Lower lobe of right lung (tissue), 2 donors: ENCODE measurements at regions not wholly inside any gene's neighbourhood (a gene's known extent, or its start where the extent isn't known, plus 50 kb on each side); places are given as distances from the start of the nearest gene placed in this dataset.

Source experiments
- ATAC-seq, 2 donors: fragments of 200-7000 bp; cut with Tn5 transposase; one replicate each; pipeline ENCODE4 v1.9.1; 2020 to 2022; ENCODE audit warnings: mild to moderate bottlenecking in 2 of 2, moderate library complexity in 2 of 2
- DNase-seq: peaks from one replicate; pipeline ENCODE4 v3.0.0-alpha.2; 2020
- H3K27ac ChIP-seq: fragments of 200-600 bp; one replicate; pipeline ENCODE4 v1.8.0; 2022
- H3K27me3 ChIP-seq: fragments of 200-600 bp; one replicate; pipeline ENCODE4 v1.8.0; 2022; ENCODE audit warnings: low read depth
- H3K36me3 ChIP-seq: fragments of 200-600 bp; one replicate; pipeline ENCODE4 v1.8.0; 2022; ENCODE audit warnings: mild to moderate bottlenecking
- H3K4me1 ChIP-seq: fragments of 200-600 bp; one replicate; pipeline ENCODE4 v1.8.0; 2022
- H3K4me3 ChIP-seq: fragments of 200-600 bp; one replicate; pipeline ENCODE4 v1.8.0; 2022; ENCODE audit warnings: mild to moderate bottlenecking
- H3K9me3 ChIP-seq: fragments of 200-600 bp; one replicate; pipeline ENCODE4 v1.8.0; 2022
- CTCF ChIP-seq: fragments of 200-600 bp; IDR thresholded peaks from one replicate; pipeline ENCODE4 v1.8.0; 2022; ENCODE audit warnings: antibody characterized with exemption, mild to moderate bottlenecking
- intact Hi-C: fragments of 100-400 bp; cut with DNase I; formaldehyde crosslinking; loops from one replicate; pipeline ENCODE4 v1.11.0; 2022
- donor health status: DM: no; HTN: yes; CAD: no; lungs with severe emphysema.

- no peak for TF ChIP-seq CTCF
Measured at GRCh38 chr16:76749780-76750375, 441.1 kb upstream of the MON1B start.

GRCh38 chr16:76755496-76755895 lies 435.5 kb upstream of the MON1B start:
- ATAC-seq (no peak), DNase-seq (no peak)
- H3K4me1 ChIP-seq: no peaks in the 10 kb centered on the region
- H3K4me3 ChIP-seq: no peak overlapping the region
- H3K27me3 ChIP-seq: no peaks in the 10 kb centered on the region
- no peak for TF ChIP-seq CTCF
- intact Hi-C loops: no loop called here
- no peak overlapping the region for H3K27ac ChIP-seq
- H3K36me3 ChIP-seq: no peaks in the 10 kb centered on the region
- no peaks in the 10 kb centered on the region for H3K9me3 ChIP-seq

More at GRCh38 chr16:76749780-76750375, 441.1 kb upstream of the MON1B start:
- H3K27ac ChIP-seq: no peak overlapping the region
- no peak overlapping the region for H3K4me3 ChIP-seq
- H3K36me3 ChIP-seq: no peaks in the 10 kb centered on the region
- intact Hi-C loops: no loop called here
- no peaks in the 10 kb centered on the region for H3K27me3 ChIP-seq
- no peak for DNase-seq
- ATAC-seq: no peak
- no peaks in the 10 kb centered on the region for H3K4me1 ChIP-seq
- no peaks in the 10 kb centered on the region for H3K9me3 ChIP-seq

GRCh38 chr16:76756423-76756822 lies 434.6 kb upstream of the MON1B start:
- TF ChIP-seq CTCF: no peak
- no peaks in the 10 kb centered on the region for H3K36me3 ChIP-seq
- no peak overlapping the region for H3K27ac ChIP-seq
- DNase-seq (no peak), ATAC-seq (no peak)
- H3K4me1 ChIP-seq: no peaks in the 10 kb centered on the region
- no peaks in the 10 kb centered on the region for H3K9me3 ChIP-seq
- H3K4me3 ChIP-seq: no peak overlapping the region
- no peaks in the 10 kb centered on the region for H3K27me3 ChIP-seq
- intact Hi-C loops: no loop called here

DNA sequence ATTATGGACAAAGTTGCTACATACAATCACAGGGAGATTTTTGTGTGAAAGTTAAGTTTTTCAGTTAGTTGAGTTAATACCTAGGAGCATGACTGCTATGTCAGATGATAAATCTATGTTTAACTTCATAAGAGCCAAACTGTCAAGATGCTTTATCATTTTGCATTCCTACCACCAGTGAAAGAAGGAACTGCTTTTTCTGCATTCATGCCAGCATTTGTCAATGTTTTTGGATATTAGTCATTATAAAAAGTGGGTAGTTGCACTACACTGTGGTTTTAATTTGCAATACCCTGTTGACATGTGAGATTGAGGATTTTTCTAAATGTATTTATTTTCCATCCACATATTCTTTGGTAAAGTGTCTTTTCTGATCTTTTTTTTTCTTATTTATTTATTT lies 434.0 kb upstream of the MON1B start:
- no peaks in the 10 kb centered on the region for H3K4me1 ChIP-seq
- intact Hi-C loops: no loop called here
- no peak for TF ChIP-seq CTCF
- peaks cover 3% of the 10 kb centered on the region for H3K9me3 ChIP-seq
- no peak overlapping the region for H3K27ac ChIP-seq
- DNase-seq (no peak), ATAC-seq (no peak)
- H3K27me3 ChIP-seq: no peaks in the 10 kb centered on the region
- H3K36me3 ChIP-seq: no peaks in the 10 kb centered on the region
- H3K4me3 ChIP-seq: no peak overlapping the region

- DNase-seq: no peak
- intact Hi-C loops: no loop called here
- Histone ChIP-seq H3K27me3 (no peaks in the 10 kb centered on the region), H3K4me1 (no peaks in the 10 kb centered on the region), H3K27ac (no peak overlapping the region), H3K9me3 (peaks cover 19% of the 10 kb centered on the region), H3K36me3 (no peaks in the 10 kb centered on the region), H3K4me3 (no peak overlapping the region)
- no peak for TF ChIP-seq CTCF
- ATAC-seq: no peak
Measured at GRCh38 chr16:76766538-76766937, 424.5 kb upstream of the MON1B start.

DNA sequence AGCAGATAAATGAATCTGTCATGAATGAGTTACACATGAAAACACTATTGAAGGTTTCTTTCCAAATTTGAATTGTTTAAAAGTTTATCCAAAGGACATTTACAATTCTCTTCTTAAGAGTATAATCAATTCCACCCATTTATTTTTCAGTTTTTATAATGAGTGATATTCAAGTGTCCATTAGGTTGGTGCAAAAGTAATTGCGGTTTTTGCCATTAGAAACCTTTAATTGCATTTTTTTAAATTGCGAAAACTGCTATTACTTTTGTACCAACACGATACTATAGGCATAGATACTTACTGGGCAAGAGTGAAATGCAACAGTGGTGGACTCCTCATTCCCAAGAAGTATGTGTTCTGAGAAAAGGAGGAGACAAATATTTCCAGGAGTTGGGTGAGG lies 422.7 kb upstream of the MON1B start:
- intact Hi-C loops: no loop called here
- H3K4me1 ChIP-seq: no peaks in the 10 kb centered on the region
- no peak for ATAC-seq

More for the DNA sequence above, 422.7 kb upstream of the MON1B start:
- H3K36me3 ChIP-seq: no peaks in the 10 kb centered on the region
- no peak overlapping the region for H3K4me3 ChIP-seq
- no peaks in the 10 kb centered on the region for H3K27me3 ChIP-seq
- H3K27ac ChIP-seq: no peak overlapping the region
- peaks cover 4% of the 10 kb centered on the region for H3K9me3 ChIP-seq
- no peak for TF ChIP-seq CTCF
- no peak for DNase-seq
